Stomach (tissue), 4 donors: ENCODE measurements at regions not wholly inside any gene's neighbourhood (a gene's known extent, or its start where the extent isn't known, plus 50 kb on each side); places are given as distances from the start of the nearest gene placed in this dataset.

ENCODE experiments used
- CTCF ChIP-seq, 7 experiments: fragments of 450-650 bp in 4 of 7; fragments of 200-600 bp in 3 of 7; sonication (generic) in 3 of 7; IDR thresholded peaks; one replicate each; pipeline ENCODE4 v1.5.1; 2016 to 2019; ENCODE audit warnings: antibody characterized with exemption in 7 of 7, control low read depth in 2 of 7, mild to moderate bottlenecking in 1 of 7
- POLR2AphosphoS5 ChIP-seq, 3 donors: sonication (generic); formaldehyde crosslinking; IDR thresholded peaks; one replicate each; pipeline ENCODE4 v1.6.1; 2016; ENCODE audit warnings: antibody characterized with exemption in 3 of 3

DNA sequence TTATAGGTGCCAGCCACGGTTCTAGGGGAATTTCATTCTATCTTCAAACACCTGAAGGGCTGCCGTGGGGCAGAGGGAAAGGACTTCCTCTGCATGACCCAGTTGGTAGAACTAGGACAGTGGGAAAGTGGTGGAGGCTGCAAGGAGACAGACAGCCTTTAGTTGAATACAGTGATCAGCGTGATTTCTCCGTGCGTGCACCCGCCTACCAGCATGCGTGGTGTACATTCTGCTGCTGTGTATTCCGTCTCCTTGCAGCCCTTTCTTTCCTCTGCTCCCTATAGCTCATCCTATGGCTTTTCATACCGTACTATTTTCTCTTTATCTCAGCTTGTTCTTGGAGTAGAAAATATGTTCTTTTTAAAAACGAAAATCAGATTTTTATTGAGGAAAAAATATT is 146.9 kb downstream of the MRM1 start:
- TF ChIP-seq POLR2AphosphoS5 (IDR thresholded peaks at IDR 0.05) (no peak), CTCF (IDR thresholded peaks at IDR 0.05) (no peak)
